Lower lobe of right lung (tissue), 2 donors: ENCODE measurements at regions not wholly inside any gene's neighbourhood (a gene's known extent, or its start where the extent isn't known, plus 50 kb on each side); places are given as distances from the start of the nearest gene placed in this dataset.

ENCODE experiments used
- ATAC-seq, 2 donors: fragments of 200-7000 bp; cut with Tn5 transposase; one replicate each; pipeline ENCODE4 v1.9.1; 2020 to 2022; ENCODE audit warnings: mild to moderate bottlenecking in 2 of 2, moderate library complexity in 2 of 2
- DNase-seq: peaks from one replicate; pipeline ENCODE4 v3.0.0-alpha.2; 2020
- H3K27ac ChIP-seq: fragments of 200-600 bp; one replicate; pipeline ENCODE4 v1.8.0; 2022
- H3K27me3 ChIP-seq: fragments of 200-600 bp; one replicate; pipeline ENCODE4 v1.8.0; 2022; ENCODE audit warnings: low read depth
- H3K36me3 ChIP-seq: fragments of 200-600 bp; one replicate; pipeline ENCODE4 v1.8.0; 2022; ENCODE audit warnings: mild to moderate bottlenecking
- H3K4me1 ChIP-seq: fragments of 200-600 bp; one replicate; pipeline ENCODE4 v1.8.0; 2022
- H3K4me3 ChIP-seq: fragments of 200-600 bp; one replicate; pipeline ENCODE4 v1.8.0; 2022; ENCODE audit warnings: mild to moderate bottlenecking
- H3K9me3 ChIP-seq: fragments of 200-600 bp; one replicate; pipeline ENCODE4 v1.8.0; 2022
- CTCF ChIP-seq: fragments of 200-600 bp; IDR thresholded peaks from one replicate; pipeline ENCODE4 v1.8.0; 2022; ENCODE audit warnings: antibody characterized with exemption, mild to moderate bottlenecking
- intact Hi-C: fragments of 100-400 bp; cut with DNase I; formaldehyde crosslinking; loops from one replicate; pipeline ENCODE4 v1.11.0; 2022
- donor health status: DM: no; HTN: yes; CAD: no; lungs with severe emphysema.

- H3K36me3 ChIP-seq = no peaks in the 10 kb centered on the region
- TF ChIP-seq CTCF = no peak
- peak; percentile 74 for DNase-seq
- H3K27ac ChIP-seq = no peak overlapping the region
- no peaks in the 10 kb centered on the region for H3K4me1 ChIP-seq
- no peaks in the 10 kb centered on the region for H3K27me3 ChIP-seq
- intact Hi-C loops = no loop called here
- no peaks in the 10 kb centered on the region for H3K9me3 ChIP-seq
- no peak overlapping the region for H3K4me3 ChIP-seq
- ATAC-seq = peak; percentile 84 to 86
Measured at GRCh38 chr18:22088029-22088428, 81.4 kb upstream of the GATA6 start.

- Histone ChIP-seq H3K27ac (no peak overlapping the region), H3K36me3 (no peaks in the 10 kb centered on the region), H3K4me1 (no peaks in the 10 kb centered on the region), H3K27me3 (no peaks in the 10 kb centered on the region), H3K9me3 (no peaks in the 10 kb centered on the region), H3K4me3 (no peak overlapping the region)
- TF ChIP-seq CTCF = no peak
- ATAC-seq (no peak), DNase-seq (no peak)
- intact Hi-C loops = no loop called here
Measured at GRCh38 chr18:22088996-22089640, 80.3 kb upstream of the GATA6 start.

- no peak overlapping the region for H3K4me3 ChIP-seq
- H3K27ac ChIP-seq = no peak overlapping the region
- H3K36me3 ChIP-seq = no peaks in the 10 kb centered on the region
- no peaks in the 10 kb centered on the region for H3K4me1 ChIP-seq
- no peaks in the 10 kb centered on the region for H3K9me3 ChIP-seq
- H3K27me3 ChIP-seq = no peaks in the 10 kb centered on the region
- TF ChIP-seq CTCF = no peak
- DNase-seq = no peak
- no peak for ATAC-seq
- intact Hi-C loops = no loop called here
Measured at GRCh38 chr18:22091341-22091740, 78.0 kb upstream of the GATA6 start.

GRCh38 chr18:22093731-22094357 is 75.5 kb upstream of the GATA6 start:
- no peaks in the 10 kb centered on the region for H3K27me3 ChIP-seq
- intact Hi-C loops = no loop called here
- DNase-seq (no peak), ATAC-seq (no peak)
- no peaks in the 10 kb centered on the region for H3K36me3 ChIP-seq
- no peak overlapping the region for H3K4me3 ChIP-seq
- no peak for TF ChIP-seq CTCF
- H3K9me3 ChIP-seq = no peaks in the 10 kb centered on the region
- no peak overlapping the region for H3K27ac ChIP-seq
- H3K4me1 ChIP-seq = peaks cover 5% of the 10 kb centered on the region

- intact Hi-C loops = no loop called here
- no peak for TF ChIP-seq CTCF
- DNase-seq (no peak), ATAC-seq (no peak)
- H3K9me3 ChIP-seq = no peaks in the 10 kb centered on the region
- no peaks in the 10 kb centered on the region for H3K27me3 ChIP-seq
- H3K4me1 ChIP-seq = peaks cover 9% of the 10 kb centered on the region
- no peaks in the 10 kb centered on the region for H3K36me3 ChIP-seq
- H3K4me3 ChIP-seq = no peak overlapping the region
- no peak overlapping the region for H3K27ac ChIP-seq
Measured at GRCh38 chr18:22094358-22094734, 75.0 kb upstream of the GATA6 start.
